GM12878 (cell line): ENCODE measurements at regions not wholly inside any gene's neighbourhood (a gene's known extent, or its start where the extent isn't known, plus 50 kb on each side); places are given as distances from the start of the nearest gene placed in this dataset.

Experiments
- ATAC-seq: fragments of 200-7000 bp; cut with Tn5 transposase; 3 replicates; pipeline ENCODE4 v1.9.1; 2020; ENCODE audit warnings: mild to moderate bottlenecking, moderate library complexity
- BruUV-seq: library from RNA; stranded (reverse); fragments of 400-500 nt; replicated peaks from 2 replicates; lab custom pipeline; 2021; lab: Mats Ljungman, UMichigan
- CTCF ChIA-PET: fragments of 300-600 bp; sonication (Branson Sonifier 250); formaldehyde crosslinking; extraction: SDS; loops from one replicate; lab custom pipeline; 2021; ENCODE audit warnings: inconsistent platforms; lab: Yijun Ruan, JAX
- POLR2A ChIA-PET: fragments of 350-600 bp; formaldehyde crosslinking; extraction: SDS; loops from one replicate; lab custom pipeline; 2021; ENCODE audit warnings: inconsistent platforms; lab: Charles Lee
- RAD21 ChIA-PET: fragments of 300-600 bp; sonication (Branson Sonifier 250); formaldehyde crosslinking; loops from one replicate; lab custom pipeline; 2023; ENCODE audit warnings: antibody characterized with exemption; ENCODE audit not compliant: unreplicated experiment; lab: Charles Lee
- SMC1A ChIA-PET: fragments of 300-600 bp; sonication (Branson Sonifier 250); formaldehyde crosslinking; loops from one replicate; lab custom pipeline; 2023; ENCODE audit not compliant: unreplicated experiment, uncharacterized antibody; lab: Charles Lee
- DNase-seq: peaks from one replicate; pipeline ENCODE4 v3.0.0-alpha.2; 2011; ENCODE audit warnings: low read depth, low spot score
- FAIRE-seq: peaks from 3 replicates; lab custom pipeline; 2011; peaks lifted over from hg19 to GRCh38; lab: Jason Lieb, UNC
- H2AFZ ChIP-seq: 2 replicates; pipeline ENCODE4 v1.6.0; 2011; ENCODE audit warnings: low read depth, low read length, control low read depth; ENCODE audit not compliant: control insufficient read depth
- H3K27ac ChIP-seq: 2 replicates; pipeline ENCODE4 v1.5.1; 2011; ENCODE audit warnings: control low read depth; ENCODE audit not compliant: control insufficient read depth, insufficient read depth
- H3K27me3 ChIP-seq, 2 experiments: replicated peaks in 1 of 2; 2 replicates each; pipeline versions ENCODE4 v1.6.0 to v1.6.1; 2011; ENCODE audit warnings: low read length in 1 of 2; ENCODE audit not compliant: control insufficient read depth in 2 of 2, insufficient read depth in 2 of 2
- H3K36me3 ChIP-seq, 2 experiments: 2 replicates each; pipeline ENCODE4 v1.5.1; 2011; ENCODE audit warnings: low read length in 1 of 2; ENCODE audit not compliant: control insufficient read depth in 2 of 2, insufficient read depth in 2 of 2
- H3K4me1 ChIP-seq: 2 replicates; pipeline ENCODE4 v1.6.1; 2011; ENCODE audit warnings: mild to moderate bottlenecking, low read length, moderate library complexity, mixed read lengths; ENCODE audit not compliant: control insufficient read depth, insufficient read depth
- H3K4me2 ChIP-seq: 2 replicates; pipeline ENCODE4 v1.6.0; 2011; ENCODE audit warnings: control low read depth; ENCODE audit not compliant: control insufficient read depth, insufficient read depth
- H3K4me3 ChIP-seq: fragments of 200-600 bp; sonication (generic); 2 replicates; pipeline ENCODE4 v1.5.1; 2016
- H3K79me2 ChIP-seq: 2 replicates; pipeline ENCODE4 v1.6.0; 2011; ENCODE audit warnings: low read length; ENCODE audit not compliant: control insufficient read depth, insufficient read depth
- H3K9ac ChIP-seq: 2 replicates; pipeline ENCODE4 v1.8.0; 2011; ENCODE audit warnings: low read length, control low read depth, mixed read lengths; ENCODE audit not compliant: control insufficient read depth, insufficient read depth
- H3K9me3 ChIP-seq: replicated peaks from 3 replicates; pipeline ENCODE4 v1.5.1; 2011; ENCODE audit warnings: mild to moderate bottlenecking, low read length; ENCODE audit not compliant: control insufficient read depth, insufficient read depth
- H4K20me1 ChIP-seq: 2 replicates; pipeline ENCODE4 v1.6.0; 2011; ENCODE audit not compliant: control insufficient read depth, insufficient read depth
- BCL11A ChIP-seq: IDR thresholded peaks from 2 replicates; pipeline ENCODE4 v1.6.1; 2011; ENCODE audit warnings: low read depth, low read length
- CBX5 ChIP-seq: sonication (generic); IDR thresholded peaks from 2 replicates; pipeline ENCODE4 v1.6.1; 2016; ENCODE audit warnings: low read depth, moderate library complexity, mild to moderate bottlenecking, inconsistent platforms
- EP300 ChIP-seq, 2 experiments: fragments of 150-350 bp in 1 of 2; IDR thresholded peaks; 2 replicates each; pipeline ENCODE4 v1.6.1; 2011 to 2012; ENCODE audit warnings: low read depth in 2 of 2, low read length in 2 of 2, borderline replicate concordance in 1 of 2, improper control_type of control experiment in 1 of 2, inconsistent platforms in 1 of 2; ENCODE audit not compliant: control insufficient read depth in 1 of 2
- FOXM1 ChIP-seq: IDR thresholded peaks from 2 replicates; pipeline ENCODE4 v1.6.1; 2012; ENCODE audit warnings: low read depth, mild to moderate bottlenecking, inconsistent platforms, low read length, moderate library complexity
- IKZF2 ChIP-seq, 2 experiments: fragments of 450-650 bp; IDR thresholded peaks; 2 replicates each; pipeline ENCODE4 v1.6.1; 2017; ENCODE audit warnings: mild to moderate bottlenecking in 2 of 2, moderate library complexity in 2 of 2
- NKRF ChIP-seq: fragments of 450-650 bp; conservative IDR thresholded peaks from 2 replicates; pipeline ENCODE4 v1.6.1; 2017; ENCODE audit warnings: mild to moderate bottlenecking, moderate library complexity
- PKNOX1 ChIP-seq: fragments of 450-650 bp; IDR thresholded peaks from 2 replicates; pipeline ENCODE4 v1.6.1; 2016; ENCODE audit warnings: mild to moderate bottlenecking
- POLR2A ChIP-seq: IDR thresholded peaks from 2 replicates; pipeline ENCODE4 v1.6.1; 2011; ENCODE audit warnings: low read depth, mild to moderate bottlenecking, low read length
- SKIL ChIP-seq: fragments of 450-650 bp; IDR thresholded peaks from 2 replicates; pipeline ENCODE4 v1.6.1; 2017; ENCODE audit warnings: mild to moderate bottlenecking, low read depth, inconsistent platforms; ENCODE audit not compliant: poor library complexity, severe bottlenecking
- SP1 ChIP-seq: IDR thresholded peaks from one replicate; pipeline ENCODE4 v1.6.1; 2011; ENCODE audit warnings: low read depth, low read length
- STAT3 ChIP-seq: IDR thresholded peaks from 2 replicates; pipeline ENCODE4 v1.6.1; 2011; ENCODE audit warnings: low read depth, low read length, improper control_type of control experiment
- TCF12 ChIP-seq: IDR thresholded peaks from 2 replicates; pipeline ENCODE4 v1.6.1; 2011; ENCODE audit warnings: low read depth, mild to moderate bottlenecking, low read length
- YY1 ChIP-seq: IDR thresholded peaks from 2 replicates; pipeline ENCODE4 v1.6.1; 2011; ENCODE audit warnings: low read depth, mild to moderate bottlenecking, low read length
- ZBTB4 ChIP-seq: fragments of 450-650 bp; formaldehyde crosslinking; IDR thresholded peaks from 2 replicates; pipeline ENCODE4 v1.4.0; 2022; ENCODE audit warnings: mild to moderate bottlenecking, moderate library complexity
- ZNF24 ChIP-seq: fragments of 450-650 bp; IDR thresholded peaks from 2 replicates; pipeline ENCODE4 v1.6.1; 2017; ENCODE audit warnings: antibody characterized with exemption, mild to moderate bottlenecking
- WGBS: methylation state at CpG from one replicate; pipeline ENCODE4 v1.1.6; 2016; ENCODE audit warnings: low lambda C conversion rate; ENCODE audit not compliant: insufficient replicate concordance, insufficient coverage; ENCODE audit errors: missing lambda C conversion rate; 5-methylcytosine and 5-hydroxymethylcytosine counted together
- in situ Hi-C: fragments of 300-500 bp; cut with MboI; formaldehyde crosslinking; loops from 9 replicates; pipeline ENCODE4 v1.14.3; 2018; ENCODE audit warnings: mixed read lengths
- intact Hi-C: fragments of 100-400 bp; cut with micrococcal nuclease; formaldehyde crosslinking; loops from one replicate; pipeline ENCODE4 v1.14.2; 2022; ENCODE audit not compliant: unreplicated experiment

- H3K9ac ChIP-seq = no peak overlapping the region
- H3K79me2 ChIP-seq = no peaks in the 10 kb centered on the region
- ATAC-seq = no peak
- 38% methylated on average over 14 of the region's 14 CpGs for WGBS
- no TSS peak for BruUV-seq
- no peak overlapping the region for H3K27ac ChIP-seq
- H3K9me3 ChIP-seq = peaks cover 9% of the 10 kb centered on the region; the same call in 2 of the 3 replicates
- ChIA-PET CTCF (interaction anchor here (0.8 kb wide), 1 partner anchor 10 kb away, joined by 3 read pairs; no protein-coding TSS in a partner anchor), SMC1A (no interaction called here), RAD21 (interaction anchor here (1.0 to 1.1 kb wide), 2 partner anchors 33 to 88 kb away, joined by 3 to 4 read pairs; no protein-coding TSS in a partner anchor), POLR2A (interaction anchor here (0.6 to 0.8 kb wide), 2 partner anchors 88 to 1166 kb away, joined by 3 to 4 read pairs; no protein-coding TSS in a partner anchor)
- H2AFZ ChIP-seq = no peak overlapping the region
- H4K20me1 ChIP-seq = no peaks in the 10 kb centered on the region
- no peak for DNase-seq
- no peak overlapping the region for H3K4me2 ChIP-seq
- intact Hi-C loops (no loop called here), in situ Hi-C loops (no loop called here)
- no peaks in the 10 kb centered on the region for H3K27me3 ChIP-seq
- H3K4me1 ChIP-seq = no peaks in the 10 kb centered on the region
- FAIRE-seq = no peak
- no peaks in the 10 kb centered on the region for H3K36me3 ChIP-seq
- no peak overlapping the region for H3K4me3 ChIP-seq
- TF ChIP-seq ZBTB4 (CRISPR knock-in tag) = no peak
- TF ChIP-seq CBX5 = no peak
- TF ChIP-seq TCF12 = no peak
- TF ChIP-seq ZNF24 = no peak
- TF ChIP-seq BCL11A = no peak
- TF ChIP-seq SKIL = no peak
- TF ChIP-seq EP300 (IDR thresholded peaks at IDR 0.05; ENCODE audit: borderline replicate concordance in 1 of 2, control insufficient read depth in 1 of 2, low read depth in 2 of 2, low read length in 2 of 2) = no peak
- no peak for TF ChIP-seq SP1
- no peak for TF ChIP-seq POLR2A
- no peak for TF ChIP-seq PKNOX1
- no peak for TF ChIP-seq IKZF2 (IDR thresholded peaks at IDR 0.05)
- TF ChIP-seq STAT3 = no peak
- TF ChIP-seq YY1 = no peak
- TF ChIP-seq NKRF = no peak
- no peak for TF ChIP-seq FOXM1
Observed at GRCh38 chr11:69385832-69386427, 92.0 kb downstream of the MYEOV start.
